ENCODE measurements at regions not wholly inside any gene's neighbourhood (a gene's known extent, or its start where the extent isn't known, plus 50 kb on each side); places are given as distances from the start of the nearest gene placed in this dataset.

GRCh38 chr4:58553031-58553430 lies 1442.8 kb upstream of the IGFBP7 start:
- CTCF ChIA-PET = no interaction called here
- H3K36me3 Mint-ChIP-seq (ENCODE audit: insufficient read depth, unreplicated experiment) = no peaks in the 10 kb centered on the region
- no peak overlapping the region for H3K27ac Mint-ChIP-seq (ENCODE audit: unreplicated experiment)
- no peak for TF ChIP-seq CTCF (IDR thresholded peaks at IDR 0.05; ENCODE audit: unreplicated experiment)
- H3K27me3 Mint-ChIP-seq (ENCODE audit: unreplicated experiment) = no peaks in the 10 kb centered on the region
- no peaks in the 10 kb centered on the region for H3K4me1 Mint-ChIP-seq (ENCODE audit: low read depth, unreplicated experiment)
- intact Hi-C loops (cut with micrococcal nuclease; ENCODE audit: unreplicated experiment) = no loop called here
- H3K9me3 Mint-ChIP-seq (ENCODE audit: low read depth, unreplicated experiment) = peaks cover 2% of the 10 kb centered on the region
- no peak for DNase-seq
- no TSS peak for BruUV-seq (replicated peaks)
- no peak overlapping the region for H3K4me3 Mint-ChIP-seq (ENCODE audit: low read depth, unreplicated experiment)

- no TSS peak for BruUV-seq (replicated peaks)
- Mint-ChIP-seq H3K27me3 (ENCODE audit: unreplicated experiment) (no peaks in the 10 kb centered on the region), H3K36me3 (ENCODE audit: insufficient read depth, unreplicated experiment) (no peaks in the 10 kb centered on the region), H3K4me3 (ENCODE audit: low read depth, unreplicated experiment) (no peak overlapping the region), H3K27ac (ENCODE audit: unreplicated experiment) (no peak overlapping the region), H3K9me3 (ENCODE audit: low read depth, unreplicated experiment) (no peaks in the 10 kb centered on the region), H3K4me1 (ENCODE audit: low read depth, unreplicated experiment) (no peaks in the 10 kb centered on the region)
- intact Hi-C loops (cut with micrococcal nuclease; ENCODE audit: unreplicated experiment) = no loop called here
- TF ChIP-seq CTCF (IDR thresholded peaks at IDR 0.05; ENCODE audit: unreplicated experiment) = no peak
- no peak for DNase-seq
- CTCF ChIA-PET = no interaction called here
Measured at GRCh38 chr4:58551676-58552075, 1441.5 kb upstream of the IGFBP7 start.

GRCh38 chr4:58543465-58543864 lies 1433.3 kb upstream of the IGFBP7 start:
- CTCF ChIA-PET = no interaction called here
- H3K27ac Mint-ChIP-seq (ENCODE audit: unreplicated experiment) = no peak overlapping the region
- H3K4me1 Mint-ChIP-seq (ENCODE audit: low read depth, unreplicated experiment) = no peaks in the 10 kb centered on the region
- intact Hi-C loops (cut with micrococcal nuclease; ENCODE audit: unreplicated experiment) = no loop called here
- H3K9me3 Mint-ChIP-seq (ENCODE audit: low read depth, unreplicated experiment) = peaks cover 3% of the 10 kb centered on the region
- H3K4me3 Mint-ChIP-seq (ENCODE audit: low read depth, unreplicated experiment) = no peak overlapping the region
- no peak for TF ChIP-seq CTCF (IDR thresholded peaks at IDR 0.05; ENCODE audit: unreplicated experiment)
- H3K36me3 Mint-ChIP-seq (ENCODE audit: insufficient read depth, unreplicated experiment) = no peaks in the 10 kb centered on the region
- no peak for DNase-seq
- H3K27me3 Mint-ChIP-seq (ENCODE audit: unreplicated experiment) = no peaks in the 10 kb centered on the region
- BruUV-seq (replicated peaks) = no TSS peak

GRCh38 chr4:58541926-58542325 lies 1431.7 kb upstream of the IGFBP7 start:
- Mint-ChIP-seq H3K4me1 (ENCODE audit: low read depth, unreplicated experiment) (no peaks in the 10 kb centered on the region), H3K36me3 (ENCODE audit: insufficient read depth, unreplicated experiment) (no peaks in the 10 kb centered on the region), H3K27me3 (ENCODE audit: unreplicated experiment) (no peaks in the 10 kb centered on the region), H3K9me3 (ENCODE audit: low read depth, unreplicated experiment) (peaks cover 3% of the 10 kb centered on the region), H3K4me3 (ENCODE audit: low read depth, unreplicated experiment) (no peak overlapping the region), H3K27ac (ENCODE audit: unreplicated experiment) (no peak overlapping the region)
- TF ChIP-seq CTCF (IDR thresholded peaks at IDR 0.05; ENCODE audit: unreplicated experiment) = no peak
- DNase-seq = no peak
- intact Hi-C loops (cut with micrococcal nuclease; ENCODE audit: unreplicated experiment) = no loop called here
- BruUV-seq (replicated peaks) = no TSS peak
- CTCF ChIA-PET = no interaction called here

Measured in Calu3 (cell line).